GM18507 (cell line): ENCODE measurements at regions not wholly inside any gene's neighbourhood (a gene's known extent, or its start where the extent isn't known, plus 50 kb on each side); places are given as distances from the start of the nearest gene placed in this dataset.
"Not testable (repeated sequence)": the region's sequence is repeated elsewhere in the genome, so short reads cannot be mapped to it uniquely, and the experiment has no call there.

Experiments
- DNase-seq: peaks from one replicate; pipeline ENCODE4 v3.0.0; 2011; ENCODE audit warnings: low read depth; ENCODE audit not compliant: insufficient read length; ENCODE audit errors: extremely low spot score
- FAIRE-seq: peaks from 2 replicates; lab custom pipeline; 2011; peaks lifted over from hg19 to GRCh38; lab: Jason Lieb, UNC

DNA sequence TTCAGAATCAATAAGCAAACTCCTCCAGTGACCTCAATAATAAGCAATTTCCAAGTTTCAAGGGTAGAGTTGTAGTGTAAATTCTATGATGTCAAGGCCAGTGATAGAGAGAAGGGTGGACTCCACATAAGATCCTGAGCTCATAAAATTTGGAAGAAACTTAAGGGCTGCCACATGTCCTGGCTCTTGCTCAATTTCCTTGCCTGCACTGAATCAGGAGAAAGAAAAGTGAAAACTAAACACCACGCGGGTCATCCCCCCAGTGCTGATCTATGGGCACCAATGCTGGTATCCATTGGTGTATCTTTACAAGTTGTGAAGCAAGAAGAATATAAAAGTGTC, 392.0 kb upstream of the INTU start:
- DNase-seq (no peak), FAIRE-seq (no peak)

DNA sequence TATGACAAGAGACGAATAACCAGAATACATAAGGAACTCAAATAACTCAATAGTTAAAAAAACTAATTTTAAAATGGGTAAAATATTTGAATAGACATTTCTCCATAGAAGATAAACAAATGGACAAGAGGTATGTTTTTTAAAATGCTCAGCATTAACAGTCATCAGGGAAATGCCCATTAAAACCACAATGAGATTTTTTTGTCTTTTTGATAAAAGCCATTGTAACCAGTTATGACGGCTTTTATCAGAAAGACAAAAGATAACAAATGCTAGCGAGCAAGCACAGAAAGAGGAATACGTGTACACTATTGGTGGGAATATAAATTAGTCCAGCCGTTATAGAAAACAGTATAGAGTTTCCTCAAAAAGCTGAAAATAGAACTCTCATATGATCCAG, 388.2 kb upstream of the INTU start:
- FAIRE-seq = no peak
- no peak for DNase-seq

DNA sequence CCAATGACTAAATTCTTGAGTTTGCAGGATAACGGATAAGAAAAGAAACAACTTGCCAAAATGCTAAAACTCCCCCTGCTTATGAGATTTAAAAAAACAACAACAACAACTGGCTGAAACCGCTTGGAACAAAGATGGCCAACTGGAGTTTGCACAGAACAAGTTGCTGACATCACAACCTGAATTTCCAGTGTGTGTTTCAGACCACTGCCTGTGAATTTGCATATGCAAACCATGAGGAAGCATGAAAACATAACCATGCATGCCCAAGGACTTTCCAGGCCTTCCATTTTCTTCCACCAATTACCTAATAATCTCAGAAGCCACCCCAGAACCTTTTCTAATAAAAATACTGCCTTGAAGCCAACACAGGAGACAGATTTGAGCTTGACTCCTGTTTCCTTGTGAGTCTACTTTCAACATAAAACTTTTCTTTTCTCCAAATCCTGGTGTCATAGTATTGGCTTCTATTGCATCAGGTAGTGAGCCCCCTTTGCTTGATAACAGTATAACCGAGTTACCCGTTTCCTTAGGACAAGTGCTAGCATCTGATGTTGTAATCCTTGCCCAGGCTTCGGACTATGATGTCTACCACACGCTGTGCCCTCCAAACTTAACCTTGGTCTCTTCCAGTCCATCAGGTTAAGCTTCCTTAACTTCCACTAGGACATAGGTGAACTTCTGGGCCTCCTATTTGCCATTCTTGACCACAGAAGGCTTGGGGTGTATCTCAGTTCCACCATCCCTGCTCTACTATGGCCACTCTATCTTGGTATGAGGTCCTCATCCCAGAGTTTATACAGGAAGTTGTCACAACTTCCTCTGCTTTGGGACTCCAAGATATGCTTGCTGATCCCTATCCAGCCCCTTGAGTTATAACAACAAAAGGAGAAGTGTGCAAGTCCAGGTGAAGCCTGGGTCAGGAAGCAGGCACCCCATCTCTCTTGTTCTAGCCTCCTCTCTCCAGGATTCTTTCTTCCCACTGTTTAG, 385.5 kb upstream of the INTU start:
- DNase-seq (no peak), FAIRE-seq (no peak)

DNA sequence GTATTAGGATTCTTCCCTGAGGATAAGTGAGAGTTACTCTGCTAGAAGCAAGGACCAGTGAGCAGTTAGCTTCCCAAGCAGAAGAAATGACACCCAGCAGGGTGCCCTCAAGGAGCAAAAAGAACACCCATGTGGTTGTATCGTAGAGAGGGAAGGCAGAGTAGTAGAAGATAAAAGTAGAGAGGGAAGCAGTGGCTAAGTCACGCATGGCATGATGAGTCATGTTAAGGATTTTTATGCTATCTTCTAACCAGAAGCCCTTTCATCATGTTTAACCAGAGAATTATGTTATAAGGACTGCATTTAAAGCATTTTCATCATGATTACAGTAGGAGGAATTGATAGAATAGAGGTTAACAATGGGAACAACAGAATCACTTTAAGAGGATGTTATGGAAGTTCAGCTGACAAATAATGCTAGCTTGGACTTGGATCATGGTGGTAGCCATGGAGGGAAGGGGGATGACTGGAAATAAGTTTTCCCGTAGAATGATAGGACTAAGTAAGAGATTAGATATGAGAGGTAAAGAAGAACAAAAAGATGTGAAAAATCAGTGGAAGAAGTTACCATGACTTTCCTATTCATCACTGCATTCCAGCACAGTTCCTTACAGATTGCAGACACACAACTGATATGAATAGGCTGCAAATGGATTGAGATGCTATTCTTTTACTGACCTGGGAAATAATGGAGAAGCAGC, 383.5 kb upstream of the INTU start:
- no peak for DNase-seq
- FAIRE-seq = no peak

DNA sequence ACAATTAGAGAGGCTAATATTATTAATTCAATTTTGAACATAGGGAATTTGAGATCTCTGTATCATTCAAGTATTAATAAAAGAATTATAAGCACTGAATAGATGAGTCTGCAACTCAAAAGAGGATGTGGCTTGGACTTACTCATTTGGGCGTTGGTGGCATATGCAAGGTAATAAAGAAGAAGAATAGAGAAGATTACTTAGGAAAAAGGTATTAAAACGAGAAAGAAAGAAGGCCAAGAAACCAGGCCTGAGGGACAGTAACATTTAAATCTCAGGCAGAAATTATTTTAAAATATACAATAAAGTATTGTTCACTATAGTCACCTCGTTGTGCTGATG, 383.0 kb upstream of the INTU start:
- FAIRE-seq (no peak), DNase-seq (no peak)

DNA sequence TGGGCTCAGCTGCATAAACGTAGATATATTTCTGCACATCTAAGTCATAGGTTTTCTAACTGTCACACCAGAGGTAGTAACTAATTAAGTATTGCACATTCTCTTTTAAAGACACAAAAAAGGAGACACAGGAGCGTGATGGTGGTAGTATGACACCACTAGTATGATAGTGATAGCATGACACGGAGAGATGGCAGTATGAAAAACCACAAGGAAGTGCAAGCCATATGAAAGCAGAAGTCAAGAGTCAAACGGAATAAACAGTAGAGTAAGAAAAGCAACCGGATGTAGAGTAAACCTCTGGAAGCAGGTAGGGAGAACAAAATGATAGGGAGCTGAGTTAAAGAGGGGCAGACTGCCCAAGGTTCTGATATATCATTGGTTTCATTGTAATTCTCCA, 382.2 kb upstream of the INTU start:
- DNase-seq = no peak
- FAIRE-seq = no peak

DNA sequence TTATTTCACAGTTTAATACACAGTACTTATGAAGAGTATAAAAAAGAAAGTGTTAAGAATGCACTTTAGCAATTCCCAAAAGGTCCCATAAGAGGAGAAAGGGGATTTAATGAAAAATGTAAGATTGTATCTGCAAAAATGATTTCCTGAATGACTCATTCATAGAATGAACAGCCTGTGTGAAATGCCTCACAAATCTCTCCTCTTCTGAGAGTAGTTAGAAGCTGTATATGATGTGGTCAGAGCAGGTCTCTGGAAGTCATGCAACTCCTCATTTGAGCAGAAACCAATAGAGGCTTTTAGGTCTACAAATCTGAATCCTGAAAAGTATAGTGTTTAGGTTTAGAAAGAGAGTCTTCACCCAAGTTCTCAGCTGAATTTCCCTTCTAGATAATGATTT, 381.3 kb upstream of the INTU start:
- peak; percentile 8 for DNase-seq
- FAIRE-seq = no peak

DNA sequence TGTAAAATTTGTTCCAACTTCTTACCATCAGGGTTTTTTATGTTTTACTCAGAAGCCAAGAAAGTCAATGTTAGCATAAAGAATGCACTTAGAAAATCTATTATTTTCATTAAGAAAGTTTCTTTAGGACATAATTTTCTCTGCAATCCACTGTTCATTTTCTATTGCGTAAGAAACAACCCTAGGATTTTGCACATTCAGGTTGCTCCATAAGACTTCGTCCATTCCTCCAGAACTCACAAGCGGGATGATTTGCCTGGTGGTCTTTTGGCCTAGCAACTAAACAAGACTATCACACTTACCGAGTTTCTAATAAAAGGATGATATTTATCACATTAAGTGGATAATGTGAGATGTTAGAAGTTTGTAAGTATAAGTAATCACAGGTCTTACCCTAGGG, 376.3 kb upstream of the INTU start:
- DNase-seq (no peak), FAIRE-seq (no peak)

DNA sequence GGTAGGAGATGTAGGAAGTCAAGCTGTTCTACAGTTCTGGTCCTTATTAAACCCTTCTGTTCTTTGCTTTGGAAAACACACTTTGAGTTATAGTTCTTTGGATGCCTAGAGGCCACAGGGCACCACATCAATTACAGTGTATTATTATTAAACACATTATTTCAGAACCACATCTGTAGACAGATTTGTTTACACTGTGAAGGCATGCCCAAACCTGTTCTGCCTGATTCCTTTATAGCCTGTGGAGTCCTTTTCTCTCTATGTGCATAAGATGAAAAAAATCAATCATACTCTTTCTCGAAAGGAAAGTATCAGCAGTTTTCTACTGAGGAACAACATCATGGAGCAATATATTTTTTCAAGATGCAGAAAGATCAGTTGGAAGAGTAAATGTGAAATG, 371.3 kb upstream of the INTU start:
- DNase-seq = no peak
- no peak for FAIRE-seq

DNA sequence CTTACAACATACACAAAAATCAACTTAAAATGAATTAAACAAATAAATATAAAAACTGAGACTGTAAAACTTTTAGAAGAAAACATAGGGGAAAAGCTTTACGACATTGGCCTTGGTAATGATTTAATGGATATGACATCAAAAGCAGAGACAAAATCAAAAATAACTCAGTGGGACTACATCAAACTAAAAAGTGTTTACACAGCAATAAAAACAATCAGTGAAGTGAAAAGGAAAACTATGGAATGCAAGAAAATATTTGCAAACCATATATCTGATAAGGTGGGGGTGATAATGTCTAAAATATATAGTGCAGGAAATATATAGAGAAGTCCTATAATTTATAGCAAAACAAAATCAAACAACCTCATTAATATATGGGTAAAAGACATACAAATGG, 364.4 kb upstream of the INTU start:
- FAIRE-seq = no peak

DNA sequence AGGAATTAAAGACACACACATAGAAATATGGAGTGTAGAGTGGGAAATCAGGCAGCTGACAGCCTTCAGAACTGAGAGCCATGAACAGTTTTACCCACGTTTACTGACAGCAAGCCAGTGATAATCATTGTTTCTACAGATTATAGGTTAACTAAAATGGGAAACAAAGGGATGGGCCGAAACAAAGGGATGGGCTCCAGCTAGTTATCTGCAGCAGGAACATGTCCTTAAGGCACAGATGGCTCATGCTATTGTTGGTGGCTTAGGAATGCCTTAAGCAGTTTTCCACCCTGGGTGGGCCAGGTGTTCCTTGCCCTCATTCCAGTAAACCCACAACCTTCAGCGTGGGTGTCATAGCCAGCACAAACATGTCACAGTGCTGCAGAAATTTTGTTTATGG, 355.7 kb upstream of the INTU start:
- DNase-seq, FAIRE-seq: not testable (repeated sequence)

More for the DNA sequence above, 364.4 kb upstream of the INTU start:
- DNase-seq = no peak

DNA sequence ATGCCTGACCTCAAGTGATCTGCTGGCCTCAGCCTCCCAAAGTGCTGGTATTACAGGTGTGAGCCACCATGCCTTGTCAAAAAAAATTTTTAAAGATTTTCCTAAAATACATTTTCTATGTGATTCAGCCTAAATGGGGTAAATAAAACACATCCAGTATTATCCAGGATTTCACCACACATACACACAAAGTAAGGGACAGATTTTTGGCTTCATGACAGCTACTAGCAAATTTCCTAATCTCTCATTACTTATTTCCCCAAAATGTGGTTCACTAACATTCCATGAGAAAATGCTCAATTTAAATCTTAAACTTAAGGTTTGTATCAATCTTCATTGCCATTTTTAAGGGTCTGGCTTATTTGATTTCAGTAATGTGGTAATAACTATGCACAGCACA, 348.5 kb upstream of the INTU start:
- no peak for DNase-seq

DNA sequence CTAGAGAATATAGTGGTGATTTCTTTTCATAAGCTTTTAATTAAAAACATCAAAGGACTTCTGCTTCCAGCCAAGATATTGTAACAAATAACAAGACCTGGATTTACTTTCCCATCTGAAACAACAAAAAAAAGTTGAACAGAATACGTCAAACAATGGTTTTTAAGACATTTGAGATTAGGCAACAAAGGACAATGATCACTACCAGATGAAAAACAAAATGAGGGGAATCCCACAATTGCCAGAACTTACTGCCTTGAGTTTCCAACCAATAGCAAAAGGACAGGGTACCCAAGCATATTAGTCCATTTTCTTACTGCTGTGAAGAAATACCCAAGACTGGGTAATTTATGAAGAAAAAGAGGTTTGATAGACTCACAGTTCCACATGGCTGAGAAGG, 341.4 kb upstream of the INTU start:
- FAIRE-seq (no peak), DNase-seq (no peak)

More for the DNA sequence above, 348.5 kb upstream of the INTU start:
- no peak for FAIRE-seq

DNA sequence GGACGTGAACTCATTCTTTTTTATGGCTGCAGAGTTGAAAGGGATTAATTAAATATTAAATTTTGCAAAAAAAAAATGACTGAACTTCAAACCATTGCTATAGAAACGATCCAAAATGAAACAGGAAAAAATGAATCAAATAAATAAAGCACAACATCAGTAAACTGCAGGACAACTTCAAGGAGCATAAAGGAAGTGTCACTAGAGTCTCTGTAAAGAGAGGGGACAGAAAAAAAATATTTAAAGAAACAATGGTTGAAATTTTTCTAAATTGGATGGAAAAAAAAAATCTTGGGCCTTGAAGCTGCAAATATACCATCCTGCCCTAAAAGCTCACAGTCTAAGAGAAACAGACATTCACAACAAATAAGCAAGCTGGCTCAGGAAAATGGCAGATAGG, 339.3 kb upstream of the INTU start:
- DNase-seq = no peak
- FAIRE-seq = no peak

DNA sequence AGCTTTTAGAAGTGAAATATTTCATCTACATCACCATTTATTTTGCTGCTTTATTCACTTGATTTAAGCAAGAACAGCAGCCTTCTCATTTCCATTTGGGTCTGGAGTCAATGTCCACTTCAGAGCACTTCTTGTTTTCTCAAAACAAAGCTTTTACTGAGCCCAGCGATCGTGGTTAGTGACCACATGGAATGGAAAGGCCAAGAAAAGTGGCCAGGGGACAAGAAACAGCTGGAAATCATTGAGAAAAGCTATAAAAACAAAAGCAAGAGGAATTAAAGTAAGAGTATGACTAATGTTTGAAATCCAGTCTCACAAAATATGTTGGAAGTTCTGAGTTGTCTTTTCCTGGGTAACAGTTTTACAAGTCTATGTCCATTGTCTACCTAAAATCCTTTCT, 328.4 kb upstream of the INTU start:
- FAIRE-seq = no peak
- DNase-seq = no peak

DNA sequence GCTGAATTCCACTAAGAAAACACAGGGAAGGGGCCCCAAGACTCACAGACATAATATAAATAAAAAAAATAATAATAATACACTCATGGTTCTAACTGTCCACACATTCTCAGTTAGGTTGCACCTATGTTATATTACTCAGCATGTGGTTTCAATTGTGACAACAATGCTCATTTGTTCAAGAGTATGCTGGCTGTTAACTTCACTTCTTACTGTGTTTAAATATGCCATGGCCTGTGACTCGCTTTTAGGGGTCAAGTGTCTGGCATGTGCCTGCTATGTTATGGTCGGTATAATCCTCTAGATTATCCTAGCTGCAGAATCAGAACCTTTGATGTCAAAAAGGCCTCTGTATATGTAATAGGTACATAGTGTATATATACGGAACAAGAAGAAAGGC, 324.8 kb upstream of the INTU start:
- no peak for DNase-seq
- no peak for FAIRE-seq

DNA sequence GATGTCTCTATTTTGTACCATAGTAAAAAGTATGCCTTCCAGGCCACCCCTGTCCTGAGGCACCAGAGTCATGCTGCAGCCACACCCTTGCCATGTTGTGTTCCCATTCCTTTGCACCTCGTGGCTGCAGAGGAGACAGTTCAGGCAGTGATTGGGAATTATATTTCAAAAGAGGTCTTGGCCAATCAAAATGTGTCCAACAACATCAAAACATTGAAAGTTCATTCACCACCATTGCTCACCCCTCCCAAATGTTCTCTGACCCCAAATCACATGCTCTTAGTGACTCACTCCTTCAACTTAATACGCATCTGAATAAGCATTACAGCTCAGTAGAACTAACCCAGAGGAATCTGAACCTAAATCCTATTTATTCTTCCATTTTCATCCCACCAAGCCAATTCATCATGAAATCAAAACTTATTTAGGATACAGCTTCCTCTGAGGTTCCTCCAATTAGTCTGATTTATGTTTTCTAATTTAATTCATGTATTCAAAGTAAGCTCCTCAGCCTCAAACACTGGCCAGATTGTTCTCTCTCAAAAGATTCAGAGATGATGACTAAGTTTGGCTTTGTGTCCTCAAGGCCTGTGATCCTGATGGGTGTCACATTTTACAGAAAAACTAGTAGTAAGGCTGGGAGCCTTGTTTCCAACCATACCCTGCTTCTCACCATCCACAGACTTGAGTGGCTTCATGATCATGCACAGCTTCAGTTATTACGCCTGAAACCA, 323.2 kb upstream of the INTU start:
- no peak for FAIRE-seq
- DNase-seq = no peak

DNA sequence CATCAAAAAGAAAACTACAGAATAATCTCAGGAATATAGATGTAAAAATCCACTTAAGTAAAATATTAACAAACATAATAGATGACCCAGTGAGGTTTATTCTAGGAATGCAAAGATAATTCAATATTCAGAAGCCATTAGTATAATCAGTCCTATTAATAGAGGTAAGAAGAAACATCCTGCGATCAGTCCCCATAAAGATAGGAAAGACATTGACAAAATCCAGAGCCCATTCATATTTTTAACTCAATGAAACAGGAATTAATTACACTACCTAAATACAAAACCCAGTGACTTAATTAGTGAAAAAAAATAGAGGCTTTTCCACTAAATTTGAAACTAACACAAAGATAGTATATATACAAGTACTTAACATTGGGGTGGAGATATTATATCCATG, 321.4 kb upstream of the INTU start:
- DNase-seq (no peak), FAIRE-seq (no peak)

DNA sequence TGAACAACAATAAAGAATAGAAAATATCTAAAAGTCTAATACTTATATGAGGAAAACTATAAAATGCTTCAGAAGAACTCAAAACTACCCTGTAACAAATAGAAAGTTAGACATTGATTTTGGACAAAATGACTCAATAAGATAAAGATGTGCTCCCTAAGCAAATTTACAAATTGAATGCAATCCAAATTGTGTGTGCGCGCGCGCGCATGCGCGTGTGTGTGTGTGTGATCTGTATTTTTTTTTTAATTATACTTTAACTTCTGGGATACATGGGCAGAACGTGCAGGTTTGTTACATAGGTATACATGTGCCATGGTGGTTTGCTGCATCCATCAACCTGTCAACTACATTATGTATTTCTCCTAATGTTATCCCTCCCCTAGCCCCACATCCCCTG, 320.8 kb upstream of the INTU start:
- FAIRE-seq = no peak
- DNase-seq = no peak

DNA sequence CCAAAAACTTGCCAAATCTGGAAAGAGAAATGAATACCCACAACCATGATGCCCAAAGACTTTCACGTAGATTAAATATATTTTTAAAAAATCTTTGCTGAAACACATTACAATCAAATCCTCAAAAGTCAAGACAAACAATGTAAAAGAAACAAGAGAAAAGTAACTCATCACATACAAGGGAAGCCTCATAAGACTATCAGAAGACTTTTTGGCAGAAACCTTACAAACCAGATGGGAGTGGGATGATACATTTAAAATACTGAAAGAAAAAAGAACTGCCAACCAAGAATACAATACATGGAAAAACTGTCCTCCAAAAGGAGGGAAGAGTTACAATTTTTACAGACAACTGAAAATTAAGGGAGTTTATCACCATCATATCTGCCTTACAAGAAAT, 319.0 kb upstream of the INTU start:
- FAIRE-seq (no peak), DNase-seq (no peak)

DNA sequence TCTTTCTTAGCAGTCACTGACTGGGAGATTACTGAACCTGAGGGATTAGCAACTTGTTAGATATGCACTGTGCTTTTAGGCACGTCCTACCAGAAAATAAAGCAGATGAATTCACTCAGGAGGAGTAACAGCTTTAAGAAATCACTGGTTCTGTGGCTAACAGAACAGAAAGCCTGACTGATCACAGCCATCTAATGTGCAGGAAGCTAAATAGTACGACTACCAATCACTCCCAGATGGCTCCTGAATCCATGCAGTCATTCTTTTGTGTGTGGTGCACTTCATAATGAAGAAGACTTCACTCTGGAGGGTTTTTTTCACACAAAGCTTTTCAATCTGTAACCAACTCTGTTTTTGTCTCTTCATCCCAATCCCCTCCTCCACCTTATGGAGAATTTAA, 305.3 kb upstream of the INTU start:
- DNase-seq (no peak), FAIRE-seq (no peak)
